ENCODE measurements at regions not wholly inside any gene's neighbourhood (a gene's known extent, or its start where the extent isn't known, plus 50 kb on each side); places are given as distances from the start of the nearest gene placed in this dataset.

GRCh38 chr22:48278620-48279460 lies 1516.4 kb downstream of the TBC1D22A start:
- DNase-seq (ENCODE audit: insufficient read length, low spot score) (no peak), FAIRE-seq (no peak)
- no peak for TF ChIP-seq CTCF (IDR thresholded peaks at IDR 0.05; ENCODE audit: insufficient read depth, missing control alignments)

- FAIRE-seq (no peak), DNase-seq (ENCODE audit: insufficient read length, low spot score) (no peak)
- TF ChIP-seq CTCF (IDR thresholded peaks at IDR 0.05; ENCODE audit: insufficient read depth, missing control alignments): no peak
Observed at GRCh38 chr22:48277868-48278581, 1515.6 kb downstream of the TBC1D22A start.

GRCh38 chr22:48276994-48277867 lies 1514.8 kb downstream of the TBC1D22A start:
- TF ChIP-seq CTCF (IDR thresholded peaks at IDR 0.05; ENCODE audit: insufficient read depth, missing control alignments): no peak
- DNase-seq (ENCODE audit: insufficient read length, low spot score): no peak
- FAIRE-seq: no peak

- DNase-seq (ENCODE audit: insufficient read length, low spot score): no peak
- no peak for TF ChIP-seq CTCF (IDR thresholded peaks at IDR 0.05; ENCODE audit: insufficient read depth, missing control alignments)
- FAIRE-seq: no peak
Observed at GRCh38 chr22:48275412-48275811, 1513.0 kb downstream of the TBC1D22A start.

- DNase-seq (ENCODE audit: insufficient read length, low spot score) (no peak), FAIRE-seq (no peak)
- TF ChIP-seq CTCF (IDR thresholded peaks at IDR 0.05; ENCODE audit: insufficient read depth, missing control alignments): no peak
Observed at GRCh38 chr22:48270731-48271130, 1508.3 kb downstream of the TBC1D22A start.

GRCh38 chr22:48268771-48269552 lies 1506.5 kb downstream of the TBC1D22A start:
- no peak for DNase-seq (ENCODE audit: insufficient read length, low spot score)
- FAIRE-seq: no peak
- no peak for TF ChIP-seq CTCF (IDR thresholded peaks at IDR 0.05; ENCODE audit: insufficient read depth, missing control alignments)

All from D721Med (cell line).